ENCODE measurements at regions not wholly inside any gene's neighbourhood (a gene's known extent, or its start where the extent isn't known, plus 50 kb on each side); places are given as distances from the start of the nearest gene placed in this dataset.
A peak's percentile ranks its signal among the peaks of the same experiment; 100 is the strongest.
"Not testable (repeated sequence)": the region's sequence is repeated elsewhere in the genome, so short reads cannot be mapped to it uniquely, and the experiment has no call there.

- TF ChIP-seq CTCF (conservative IDR thresholded peaks at IDR 0.05) = no peak
- H3K27ac ChIP-seq = no peak overlapping the region
Measured at GRCh38 chr2:83251321-83251872, 1207.7 kb downstream of the SUCLG1 start.

DNA sequence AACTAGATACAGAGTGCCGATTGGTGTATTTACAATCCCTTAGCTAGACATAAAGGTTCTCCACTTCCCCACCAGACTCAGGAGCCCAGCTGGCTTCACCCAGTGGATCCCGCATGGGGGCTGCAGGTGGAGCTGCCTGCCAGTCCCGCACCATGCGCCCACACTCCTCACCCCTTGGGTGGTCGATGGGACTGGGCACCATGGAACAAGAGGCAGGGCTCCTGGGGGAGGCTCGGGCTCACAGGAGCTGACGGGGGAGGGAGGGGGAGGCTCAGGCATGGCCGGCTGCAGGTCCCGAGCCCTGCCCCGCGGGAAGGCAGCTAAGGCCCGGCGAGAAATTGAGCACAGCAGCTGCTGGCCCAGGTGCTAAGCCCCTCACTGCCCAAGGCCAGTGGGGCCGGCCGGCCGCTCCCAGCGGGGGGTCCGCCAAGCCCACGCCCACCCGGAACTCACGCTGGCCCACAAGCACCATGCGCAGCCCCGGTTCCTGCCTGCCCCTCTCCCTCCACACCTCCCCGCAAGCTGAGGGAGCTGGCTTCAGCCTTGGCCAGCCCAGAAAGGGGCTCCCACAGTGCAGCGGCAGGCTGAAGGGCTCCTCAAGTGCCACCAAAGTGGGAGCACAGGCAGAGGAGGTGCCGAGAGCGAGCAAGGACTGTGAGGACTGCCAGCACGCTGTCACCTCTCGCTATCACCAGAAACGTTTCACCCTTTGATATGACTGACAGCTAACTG, 1213.1 kb downstream of the SUCLG1 start:
- not testable (repeated sequence) for H3K27ac ChIP-seq

GRCh38 chr2:83240611-83241010, 1218.5 kb downstream of the SUCLG1 start:
- H3K27ac ChIP-seq = no peak overlapping the region
- TF ChIP-seq CTCF (conservative IDR thresholded peaks at IDR 0.05) = no peak

DNA sequence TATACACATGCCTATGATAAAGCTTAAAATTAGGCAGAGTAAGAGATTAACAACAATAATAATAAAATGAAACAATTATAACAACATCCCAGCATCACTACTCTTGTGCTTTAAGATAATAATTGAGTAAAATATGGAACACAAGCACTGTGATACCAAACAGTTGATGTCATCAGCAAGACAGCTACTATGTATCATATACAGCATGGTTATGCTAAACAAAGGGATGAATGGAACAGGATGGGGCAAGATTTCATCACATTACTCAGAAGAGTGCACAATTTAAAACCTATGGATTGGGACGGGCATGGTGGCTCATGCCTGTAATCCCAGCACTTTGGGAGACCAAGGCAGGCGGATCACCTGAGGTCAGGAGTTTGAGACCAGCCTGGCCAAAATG, 1221.0 kb downstream of the SUCLG1 start:
- TF ChIP-seq CTCF (conservative IDR thresholded peaks at IDR 0.05) = no peak
- no peak overlapping the region for H3K27ac ChIP-seq

DNA sequence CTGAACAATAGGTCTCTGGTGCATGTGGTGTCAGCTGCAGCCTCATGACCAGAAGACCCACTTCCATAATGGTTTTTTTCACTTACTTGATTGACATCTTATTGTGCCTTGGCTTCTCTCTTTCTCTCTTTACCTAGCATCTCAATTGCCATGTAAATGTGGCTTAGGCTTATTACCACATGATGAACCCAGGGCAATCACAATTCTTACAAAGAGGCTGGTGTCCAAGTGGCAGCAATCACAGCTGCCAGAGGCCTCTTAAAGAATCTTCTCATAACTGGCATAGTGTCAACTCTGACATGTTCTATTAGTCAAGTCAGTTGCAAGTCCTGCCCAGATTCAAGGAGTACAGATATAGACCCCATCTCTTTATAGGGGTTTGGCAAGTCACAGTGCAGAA, 1224.8 kb downstream of the SUCLG1 start:
- TF ChIP-seq CTCF (conservative IDR thresholded peaks at IDR 0.05) = no peak
- no peak overlapping the region for H3K27ac ChIP-seq

DNA sequence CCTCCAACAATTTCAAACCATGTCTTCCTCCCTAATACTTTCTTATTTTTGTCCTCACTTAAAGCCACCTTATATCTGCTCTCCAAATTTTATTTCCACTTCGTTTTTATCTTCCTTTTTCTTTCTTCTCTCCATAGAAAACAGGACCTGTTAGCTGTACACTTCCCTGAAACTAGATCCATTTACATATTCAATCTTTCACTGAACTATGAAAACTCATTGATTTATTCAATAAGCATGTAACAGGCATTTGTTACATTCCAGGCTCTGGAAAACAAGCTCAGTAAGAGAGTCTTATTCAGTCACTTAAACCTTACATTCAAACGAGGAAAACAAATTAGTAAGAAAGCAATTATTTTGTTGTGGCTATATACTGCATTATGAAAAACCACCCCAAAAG, 1225.3 kb downstream of the SUCLG1 start:
- H3K27ac ChIP-seq = no peak overlapping the region
- TF ChIP-seq CTCF (conservative IDR thresholded peaks at IDR 0.05) = no peak

DNA sequence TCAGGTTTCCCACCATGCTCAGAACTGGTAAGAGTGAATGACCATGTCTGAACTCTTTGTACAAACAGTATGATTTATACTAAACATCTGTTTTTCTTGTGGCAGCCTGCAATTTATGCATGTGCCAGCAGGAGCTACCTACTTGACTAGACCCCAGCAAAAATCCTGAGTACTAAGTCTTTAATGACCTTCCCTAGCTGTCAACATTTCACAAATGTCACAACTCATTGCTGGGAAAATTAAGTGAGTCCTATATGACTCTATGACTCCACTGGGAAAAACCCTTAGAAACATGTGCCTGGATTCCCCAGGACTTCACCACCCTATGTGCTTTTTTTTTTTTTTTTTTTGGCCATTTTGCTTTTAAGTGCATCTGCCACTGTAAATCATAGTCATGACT, 1225.8 kb downstream of the SUCLG1 start:
- H3K27ac ChIP-seq = no peak overlapping the region
- 0 out of 2 replicates have a peak, but pooled peaks have one; percentile 11 for TF ChIP-seq CTCF (conservative IDR thresholded peaks at IDR 0.05)

DNA sequence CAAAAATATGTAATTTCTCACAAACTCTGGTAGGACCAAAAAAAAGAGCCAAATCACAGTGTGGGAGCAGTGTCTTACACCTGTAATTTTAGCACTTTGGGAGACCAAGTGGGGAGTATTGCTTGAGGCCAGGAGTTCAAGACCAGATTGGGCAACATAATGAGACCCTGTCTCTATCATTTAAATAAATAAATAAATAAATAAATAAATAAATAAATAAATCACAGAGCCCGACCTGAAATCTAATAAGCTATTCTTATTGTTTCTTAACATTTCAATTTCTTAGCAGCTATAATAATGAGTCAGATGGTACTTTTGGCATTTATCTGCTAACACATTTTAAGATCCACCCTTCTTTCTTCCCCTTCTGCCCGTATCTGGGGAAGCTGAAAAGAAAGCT, 1229.6 kb downstream of the SUCLG1 start:
- no peak overlapping the region for H3K27ac ChIP-seq
- no peak for TF ChIP-seq CTCF (conservative IDR thresholded peaks at IDR 0.05)

All from VCaP (cell line).